Kidney capillary endothelial cell (primary cell): ENCODE measurements at regions not wholly inside any gene's neighbourhood (a gene's known extent, or its start where the extent isn't known, plus 50 kb on each side); places are given as distances from the start of the nearest gene placed in this dataset.

ENCODE experiments used
- DNase-seq: peaks from one replicate; pipeline ENCODE4 v3.0.0-alpha.2; 2018; ENCODE audit warnings: low spot score

GRCh38 chr7:33727315-33727714 lies 178.0 kb upstream of the BMPER start:
- no peak for DNase-seq

GRCh38 chr7:33728873-33729551 lies 176.3 kb upstream of the BMPER start:
- DNase-seq = no peak

- DNase-seq = no peak
Measured at GRCh38 chr7:33729726-33730125, 175.6 kb upstream of the BMPER start.

GRCh38 chr7:33730958-33731357 lies 174.4 kb upstream of the BMPER start:
- DNase-seq = no peak

GRCh38 chr7:33731912-33732311 lies 173.4 kb upstream of the BMPER start:
- DNase-seq = no peak

- DNase-seq = no peak
Measured at GRCh38 chr7:33732462-33732861, 172.9 kb upstream of the BMPER start.

GRCh38 chr7:33733870-33734650 lies 171.3 kb upstream of the BMPER start:
- DNase-seq = no peak

GRCh38 chr7:33735403-33735802 lies 169.9 kb upstream of the BMPER start:
- DNase-seq = no peak

- no peak for DNase-seq
Measured at GRCh38 chr7:33736521-33737221, 168.7 kb upstream of the BMPER start.

- no peak for DNase-seq
Measured at GRCh38 chr7:33738260-33738935, 166.9 kb upstream of the BMPER start.

GRCh38 chr7:33739286-33739685 lies 166.1 kb upstream of the BMPER start:
- no peak for DNase-seq

- no peak for DNase-seq
Measured at GRCh38 chr7:33742521-33742920, 162.8 kb upstream of the BMPER start.

- no peak for DNase-seq
Measured at GRCh38 chr7:33742999-33743587, 162.2 kb upstream of the BMPER start.

GRCh38 chr7:33743594-33743993 lies 161.7 kb upstream of the BMPER start:
- DNase-seq = no peak

GRCh38 chr7:33744293-33745075 lies 160.9 kb upstream of the BMPER start:
- no peak for DNase-seq

- DNase-seq = no peak
Measured at GRCh38 chr7:33745934-33746333, 159.4 kb upstream of the BMPER start.

GRCh38 chr7:33748793-33749192 lies 156.5 kb upstream of the BMPER start:
- no peak for DNase-seq

- no peak for DNase-seq
Measured at GRCh38 chr7:33750177-33750576, 155.2 kb upstream of the BMPER start.

- DNase-seq = no peak
Measured at GRCh38 chr7:33751443-33751842, 153.9 kb upstream of the BMPER start.

GRCh38 chr7:33753881-33754525 lies 151.3 kb upstream of the BMPER start:
- no peak for DNase-seq
